GM12873 (cell line): ENCODE measurements at regions not wholly inside any gene's neighbourhood (a gene's known extent, or its start where the extent isn't known, plus 50 kb on each side); places are given as distances from the start of the nearest gene placed in this dataset.

ENCODE experiments used
- TF ChIP-seq, protein P1 (sequence below): IDR thresholded peaks from 2 replicates; pipeline ENCODE4 v1.5.1; 2012; ENCODE audit warnings: low read depth, mild to moderate bottlenecking, moderate library complexity, low read length, control low read depth; ENCODE audit not compliant: insufficient read depth; ENCODE audit errors: missing control alignments

DNA sequence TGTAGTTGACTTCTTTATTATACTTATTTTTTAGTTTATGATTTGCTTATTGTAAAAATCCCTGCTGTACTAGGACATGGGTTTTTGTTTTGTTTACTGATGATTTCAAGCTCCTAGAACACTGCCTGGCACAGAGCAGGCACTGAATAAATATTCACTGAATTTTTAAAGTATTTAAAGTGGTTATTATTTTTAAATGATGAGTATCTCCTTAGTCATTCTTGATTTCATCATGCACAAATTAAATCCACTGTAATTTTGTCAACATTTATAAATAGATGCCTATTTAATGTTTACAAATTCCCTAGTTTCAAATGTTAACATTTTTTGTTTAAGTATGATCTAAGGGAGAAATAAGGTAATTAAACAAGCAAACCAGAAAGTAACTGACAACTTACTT lies 367.9 kb upstream of the SLIT2 start:
- TF ChIP-seq, protein P1, sequence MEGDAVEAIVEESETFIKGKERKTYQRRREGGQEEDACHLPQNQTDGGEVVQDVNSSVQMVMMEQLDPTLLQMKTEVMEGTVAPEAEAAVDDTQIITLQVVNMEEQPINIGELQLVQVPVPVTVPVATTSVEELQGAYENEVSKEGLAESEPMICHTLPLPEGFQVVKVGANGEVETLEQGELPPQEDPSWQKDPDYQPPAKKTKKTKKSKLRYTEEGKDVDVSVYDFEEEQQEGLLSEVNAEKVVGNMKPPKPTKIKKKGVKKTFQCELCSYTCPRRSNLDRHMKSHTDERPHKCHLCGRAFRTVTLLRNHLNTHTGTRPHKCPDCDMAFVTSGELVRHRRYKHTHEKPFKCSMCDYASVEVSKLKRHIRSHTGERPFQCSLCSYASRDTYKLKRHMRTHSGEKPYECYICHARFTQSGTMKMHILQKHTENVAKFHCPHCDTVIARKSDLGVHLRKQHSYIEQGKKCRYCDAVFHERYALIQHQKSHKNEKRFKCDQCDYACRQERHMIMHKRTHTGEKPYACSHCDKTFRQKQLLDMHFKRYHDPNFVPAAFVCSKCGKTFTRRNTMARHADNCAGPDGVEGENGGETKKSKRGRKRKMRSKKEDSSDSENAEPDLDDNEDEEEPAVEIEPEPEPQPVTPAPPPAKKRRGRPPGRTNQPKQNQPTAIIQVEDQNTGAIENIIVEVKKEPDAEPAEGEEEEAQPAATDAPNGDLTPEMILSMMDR: no peak

DNA sequence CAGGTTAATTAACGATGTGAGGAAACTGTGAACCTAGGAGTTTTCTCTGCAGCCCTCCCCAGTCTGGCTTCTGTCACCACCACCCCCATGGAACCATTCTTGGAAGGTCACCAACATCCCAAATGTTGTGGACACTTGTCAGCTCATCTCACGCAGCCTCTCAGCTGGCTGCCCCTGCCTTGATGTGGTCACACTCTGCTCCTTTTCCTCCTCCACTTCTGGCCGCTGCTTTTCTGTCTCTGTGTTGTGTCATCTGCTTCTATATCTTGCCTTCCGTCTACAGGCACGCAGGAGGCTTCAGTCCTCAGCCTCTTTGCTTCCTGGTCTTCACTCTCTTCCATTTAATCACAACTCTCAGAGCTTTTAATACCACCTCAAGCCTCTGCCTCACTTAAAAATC lies 371.5 kb upstream of the SLIT2 start:
- TF ChIP-seq, protein P1: no peak

DNA sequence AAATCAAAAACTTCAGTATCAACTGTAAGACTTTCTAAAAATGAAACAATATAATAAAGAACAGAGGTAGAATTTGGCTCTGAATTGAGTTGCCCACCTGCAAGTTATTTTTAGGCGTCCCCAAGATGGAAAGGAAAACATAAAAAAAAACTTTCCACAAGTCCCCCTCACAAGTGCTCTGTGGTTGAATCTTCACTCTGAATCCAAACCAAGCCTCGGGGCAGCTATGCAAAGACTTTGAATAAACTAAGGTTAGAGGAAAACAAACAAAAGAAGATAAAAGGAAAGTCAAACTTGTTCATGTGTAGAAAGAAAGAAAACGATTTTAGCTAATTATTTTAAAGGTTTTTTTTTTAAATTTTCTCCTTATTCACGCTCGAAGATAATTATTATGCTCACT lies 372.4 kb upstream of the SLIT2 start:
- TF ChIP-seq, protein P1: no peak

DNA sequence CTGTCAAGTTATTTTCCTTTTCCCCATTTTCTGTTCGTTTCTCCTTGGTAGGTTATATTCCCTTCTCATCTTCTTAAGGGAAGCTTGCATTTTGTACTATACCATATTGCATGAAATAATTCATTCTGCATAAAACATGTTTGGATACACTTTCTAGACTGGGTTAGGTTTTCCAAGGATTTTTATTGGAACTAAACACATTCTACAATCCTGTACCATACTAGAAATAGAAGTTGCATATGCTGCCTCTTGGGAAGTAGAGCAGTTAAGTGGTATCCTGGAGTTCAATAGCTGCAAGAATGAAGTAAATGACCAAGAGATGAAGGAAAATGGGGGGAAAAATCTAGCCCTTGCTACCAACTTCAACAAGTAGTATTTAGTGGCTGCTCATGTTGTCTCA lies 393.7 kb upstream of the SLIT2 start:
- TF ChIP-seq, protein P1: no peak

DNA sequence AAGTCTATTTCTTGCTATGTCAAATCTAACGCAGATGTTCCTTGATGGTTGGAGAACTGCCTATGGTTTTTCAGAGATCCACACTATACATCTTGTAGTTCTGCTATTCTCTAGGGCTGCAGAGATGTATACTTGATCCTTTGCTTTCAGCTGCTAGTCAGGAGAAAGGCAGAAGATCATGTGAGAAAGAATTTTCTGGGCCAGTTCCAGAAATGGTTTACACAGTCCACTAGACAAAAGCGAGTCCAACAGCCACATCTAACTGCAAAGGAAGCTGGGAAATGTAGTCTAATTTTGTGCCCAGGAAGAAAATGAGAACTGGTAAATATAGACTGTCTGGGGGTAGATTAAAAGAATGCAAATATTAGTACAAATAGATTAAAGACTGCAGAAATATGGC lies 394.3 kb upstream of the SLIT2 start:
- TF ChIP-seq, protein P1: no peak

DNA sequence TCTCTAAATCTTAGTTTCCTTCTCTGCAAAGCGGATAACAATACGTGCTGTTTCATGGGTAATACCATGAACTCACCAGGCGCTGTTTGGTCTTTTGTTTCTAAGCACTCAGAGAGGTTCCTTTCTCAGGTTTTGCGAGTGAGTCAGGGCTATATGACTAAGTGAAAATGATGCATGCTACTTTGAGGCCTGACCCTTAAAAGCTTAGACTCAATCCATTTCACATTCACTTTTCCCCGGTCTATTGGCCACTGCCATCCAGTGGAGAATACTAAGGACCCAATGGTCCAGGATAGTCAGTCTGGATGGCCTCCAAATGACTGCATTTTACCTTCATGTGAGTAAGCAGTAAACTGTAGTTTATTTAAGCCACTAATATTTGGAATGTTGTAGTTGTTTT lies 400.8 kb upstream of the SLIT2 start:
- TF ChIP-seq, protein P1: no peak

DNA sequence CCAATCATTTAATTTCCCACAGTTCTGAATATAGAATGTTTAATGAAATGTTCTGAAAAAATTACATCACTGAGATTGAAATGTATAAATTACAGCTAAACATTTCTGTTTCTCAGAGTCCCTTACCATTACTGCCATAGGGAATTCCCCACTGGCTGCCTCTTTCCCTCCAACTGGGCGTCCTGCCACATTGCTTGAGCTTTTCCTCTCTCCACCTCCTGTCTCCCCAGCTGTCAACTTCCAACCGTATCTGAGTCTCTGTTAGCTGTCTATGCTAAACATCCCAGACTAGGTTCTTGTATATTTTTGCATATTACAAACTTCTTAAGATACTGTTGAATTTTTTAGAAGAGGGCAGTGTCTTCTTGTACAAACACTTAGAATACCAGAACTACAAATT lies 407.3 kb upstream of the SLIT2 start:
- TF ChIP-seq, protein P1: no peak
